GM21528 (cell line): ENCODE measurements at regions not wholly inside any gene's neighbourhood (a gene's known extent, or its start where the extent isn't known, plus 50 kb on each side); places are given as distances from the start of the nearest gene placed in this dataset.

Experiments used
- ATAC-seq: cut with Tn5 transposase; IDR thresholded peaks from one replicate; pipeline ENCODE4 v1.9.1; 2021; ENCODE audit warnings: mild to moderate bottlenecking, moderate library complexity; ENCODE audit not compliant: unreplicated experiment, low FRiP score

DNA sequence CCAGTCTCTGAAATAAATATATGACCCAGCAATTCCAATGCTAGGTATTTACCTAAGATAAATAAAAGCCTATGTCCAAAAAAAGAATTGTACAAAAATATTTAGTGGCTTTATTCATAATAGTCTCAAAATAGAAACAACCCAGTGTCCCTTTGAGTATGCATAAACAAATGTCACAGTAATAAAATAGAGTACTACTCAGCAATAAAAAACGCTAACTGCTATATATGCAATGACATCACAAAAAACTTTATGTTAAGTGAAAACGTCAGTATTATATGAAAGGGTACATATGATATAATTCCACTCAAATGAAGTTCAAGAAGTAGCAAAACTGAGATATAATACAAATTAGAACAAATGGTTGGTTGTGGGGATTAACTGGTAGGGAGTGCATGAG is 286.5 kb upstream of the MAN1A1 start:
- ATAC-seq, result no peak

DNA sequence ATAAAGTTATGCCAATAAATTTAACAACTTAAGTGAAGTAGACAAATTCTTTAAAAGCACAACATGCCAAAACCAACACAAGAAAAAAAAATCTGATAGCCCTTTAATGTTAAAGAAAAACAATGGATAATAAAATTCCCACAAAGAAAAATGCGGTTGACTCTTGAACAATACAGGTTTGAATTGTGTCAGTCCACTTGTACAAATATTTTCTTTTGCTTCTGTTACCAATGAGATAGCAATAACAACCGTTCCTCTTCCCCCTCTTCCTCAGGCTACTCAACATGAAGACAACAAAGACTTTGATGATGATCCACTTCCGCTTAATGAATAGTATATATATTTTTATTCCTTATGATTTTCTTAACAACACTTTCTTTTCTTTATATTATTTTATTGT is 283.9 kb upstream of the MAN1A1 start:
- ATAC-seq, result no peak

DNA sequence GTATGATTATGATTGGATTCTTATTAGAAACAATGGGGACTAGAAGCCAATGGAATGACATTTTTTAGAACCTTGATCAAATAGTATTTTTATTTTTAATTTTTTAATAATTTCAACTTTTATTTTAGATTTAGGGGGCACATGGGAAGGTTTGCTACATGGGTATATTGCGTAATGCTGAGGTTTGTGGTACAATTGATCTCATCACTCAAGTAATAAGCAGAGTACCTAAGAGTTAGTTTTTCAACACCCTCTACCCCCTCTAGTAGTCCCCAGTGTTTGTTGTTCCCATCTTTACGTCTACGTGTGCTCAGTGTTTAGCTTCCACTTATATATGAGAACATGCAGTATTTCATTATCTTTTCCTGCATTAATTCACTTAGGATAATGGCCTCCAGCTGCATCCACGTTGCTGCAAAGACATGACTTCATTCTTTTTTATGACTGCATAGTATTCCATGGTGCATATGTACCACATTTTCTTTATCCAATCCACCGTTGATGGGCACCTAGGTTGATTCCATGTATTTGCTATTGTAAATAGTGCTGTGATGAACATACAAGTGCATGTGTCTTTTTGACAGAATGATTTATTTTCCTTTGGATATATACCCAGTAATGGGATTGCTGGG is 281.1 kb upstream of the MAN1A1 start:
- no peak for ATAC-seq

DNA sequence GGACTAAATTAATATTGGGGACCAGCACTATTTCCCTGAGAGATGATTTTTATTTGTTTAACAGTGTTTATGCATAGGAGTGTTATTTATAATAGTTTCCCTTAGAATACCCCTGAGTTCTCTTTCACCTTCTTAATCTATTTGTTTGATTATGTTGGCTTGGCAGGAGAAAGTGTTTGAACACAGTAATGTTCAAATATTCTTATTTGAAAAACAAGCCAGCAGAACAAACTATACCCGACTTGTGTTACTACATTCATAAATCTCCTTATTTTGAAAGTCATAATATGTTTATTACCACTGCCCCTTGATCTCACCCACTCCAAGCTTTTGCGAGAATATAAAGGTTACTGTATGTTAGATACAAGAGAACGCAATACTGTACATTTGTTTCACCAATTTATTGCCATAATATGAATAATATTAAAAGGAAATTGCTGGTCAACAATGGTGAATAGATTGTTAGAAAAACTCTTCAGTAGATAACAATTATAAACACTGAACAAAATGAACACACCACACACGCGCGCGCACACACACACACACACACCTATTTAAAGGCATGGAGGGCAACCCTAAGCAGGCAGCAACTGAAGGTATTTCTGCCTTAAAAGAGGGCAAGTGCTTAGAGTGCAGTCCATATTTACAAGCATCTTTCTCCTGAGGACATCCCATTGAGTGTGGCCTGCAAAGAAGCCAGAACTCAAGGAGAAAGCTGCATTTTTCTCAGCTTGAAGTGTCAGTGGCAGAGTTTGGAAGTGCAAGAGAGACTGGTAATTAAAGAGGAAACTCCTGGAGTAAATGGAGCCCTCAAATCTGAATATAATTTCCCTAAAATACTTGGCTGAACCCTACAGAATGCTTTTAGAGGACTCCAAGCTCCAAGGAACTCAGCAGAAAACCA is 279.4 kb upstream of the MAN1A1 start:
- ATAC-seq, result no peak

DNA sequence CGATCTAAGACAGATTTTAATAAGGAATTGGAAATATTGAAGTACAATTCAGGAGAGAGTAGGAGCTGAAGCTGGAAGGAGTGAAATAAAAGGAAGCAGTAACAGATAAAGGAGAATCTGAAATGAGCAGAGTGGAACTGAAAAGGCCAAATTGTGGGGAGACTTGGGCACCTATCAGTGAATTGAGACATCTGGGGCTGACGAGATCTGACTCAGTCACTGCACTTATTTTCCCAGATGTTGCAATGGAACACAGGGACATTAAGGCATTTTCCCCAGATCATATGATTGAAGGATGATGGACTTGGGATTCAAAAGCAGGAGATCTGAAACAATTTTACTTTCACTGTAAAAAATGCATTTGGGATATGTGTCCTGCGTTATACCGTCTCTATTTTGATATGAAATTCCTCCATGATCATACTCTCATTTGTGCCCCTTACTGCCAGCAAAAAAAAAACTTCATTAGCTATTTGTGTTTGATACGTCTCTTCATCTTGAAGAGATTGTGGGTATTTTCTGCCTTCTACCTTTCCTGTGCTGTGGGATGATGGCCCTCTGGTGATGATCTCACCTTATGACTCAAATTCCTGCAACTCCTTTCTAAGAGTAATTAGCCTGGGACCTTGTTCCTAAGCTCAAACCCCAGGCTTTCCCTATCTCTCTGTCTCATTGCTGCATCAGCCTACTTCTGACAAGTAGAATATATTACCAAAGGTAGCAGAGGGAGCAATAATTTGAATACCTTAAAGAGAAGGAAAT is 278.5 kb upstream of the MAN1A1 start:
- no peak for ATAC-seq

DNA sequence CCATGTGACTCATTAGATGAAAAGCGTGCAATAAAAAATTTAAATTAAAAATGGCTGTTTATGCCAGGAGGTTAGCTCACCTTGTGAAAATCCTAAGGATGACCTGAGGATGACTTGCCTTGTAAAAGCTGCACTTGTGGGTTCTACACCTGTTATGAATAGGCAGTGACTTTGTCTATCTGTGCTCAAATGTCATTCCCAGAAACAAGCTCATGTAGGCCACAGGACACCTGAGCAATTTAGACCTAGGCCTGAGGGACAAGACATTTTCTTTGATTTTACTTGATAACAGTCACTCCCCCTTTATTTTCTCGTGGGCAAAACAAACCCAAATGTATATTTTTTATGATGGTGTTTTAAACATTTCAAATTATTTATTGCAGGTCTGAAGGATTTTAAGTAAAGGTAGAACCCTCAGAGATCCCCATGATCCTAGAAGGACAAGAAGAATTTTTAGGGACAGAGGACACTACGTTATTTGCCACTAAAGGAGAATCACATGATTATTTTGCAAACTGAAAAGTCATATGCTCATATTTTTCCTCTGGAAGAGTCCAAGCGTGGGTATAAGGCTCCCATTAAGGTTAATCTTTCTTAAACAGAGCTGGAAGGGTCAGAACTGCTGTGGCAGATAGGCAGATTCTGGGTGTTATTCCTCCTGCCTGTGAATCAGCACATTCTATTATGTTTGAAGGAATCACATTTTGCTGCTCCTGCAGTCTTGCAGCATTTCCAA is 277.5 kb upstream of the MAN1A1 start:
- ATAC-seq, result no peak

DNA sequence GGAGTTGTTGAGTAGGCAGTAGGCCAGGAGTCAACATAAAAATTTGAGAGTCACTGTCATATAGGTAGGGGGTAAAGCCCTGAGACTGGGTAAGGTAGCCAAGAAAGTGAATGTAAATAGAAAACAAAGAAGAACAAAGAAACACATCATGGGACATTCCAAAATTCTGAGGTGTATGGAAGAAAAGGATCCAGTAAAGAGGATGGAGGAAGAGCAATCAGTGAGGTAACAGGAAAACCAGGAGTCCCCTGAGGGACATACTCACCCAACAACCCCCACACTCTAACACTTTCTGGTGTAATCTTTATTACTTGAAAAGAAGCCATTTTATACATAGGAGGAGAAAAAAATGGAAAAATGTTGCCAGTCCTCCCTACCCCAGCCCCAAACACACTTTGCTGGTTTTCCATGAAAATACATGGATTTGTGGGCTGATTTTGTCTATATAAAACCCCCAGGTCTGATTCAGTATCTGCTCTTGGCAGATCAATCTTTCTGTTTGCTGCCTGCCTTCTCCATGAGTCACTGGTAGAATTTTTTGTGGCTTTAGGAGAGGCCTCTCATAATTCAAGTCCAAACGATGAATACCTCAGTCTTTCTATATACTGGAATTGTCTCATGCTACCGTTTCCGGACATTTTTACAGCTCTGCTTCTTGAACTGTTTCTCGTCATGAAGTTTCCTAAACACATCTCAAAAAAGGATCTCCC is 271.4 kb upstream of the MAN1A1 start:
- no peak for ATAC-seq

DNA sequence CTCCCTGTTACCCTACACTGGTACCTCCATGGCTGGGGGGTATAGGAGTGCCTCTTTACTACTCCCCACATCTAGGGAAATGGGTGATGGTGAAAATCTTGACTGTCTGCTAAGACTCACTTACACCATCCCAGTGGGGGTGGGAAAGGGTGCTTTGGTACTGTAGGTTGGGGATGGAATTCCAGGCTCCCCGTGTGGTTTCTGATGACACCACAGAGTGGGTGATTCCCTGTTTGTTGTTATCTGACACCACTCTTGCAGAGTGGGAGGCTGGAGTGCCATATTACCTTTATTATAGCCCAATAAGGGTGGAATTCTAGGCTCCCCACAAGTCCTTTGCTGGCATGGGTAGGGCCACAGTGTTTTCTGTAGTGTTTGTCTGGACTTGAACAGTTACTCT is 264.6 kb upstream of the MAN1A1 start:
- ATAC-seq, result no peak

DNA sequence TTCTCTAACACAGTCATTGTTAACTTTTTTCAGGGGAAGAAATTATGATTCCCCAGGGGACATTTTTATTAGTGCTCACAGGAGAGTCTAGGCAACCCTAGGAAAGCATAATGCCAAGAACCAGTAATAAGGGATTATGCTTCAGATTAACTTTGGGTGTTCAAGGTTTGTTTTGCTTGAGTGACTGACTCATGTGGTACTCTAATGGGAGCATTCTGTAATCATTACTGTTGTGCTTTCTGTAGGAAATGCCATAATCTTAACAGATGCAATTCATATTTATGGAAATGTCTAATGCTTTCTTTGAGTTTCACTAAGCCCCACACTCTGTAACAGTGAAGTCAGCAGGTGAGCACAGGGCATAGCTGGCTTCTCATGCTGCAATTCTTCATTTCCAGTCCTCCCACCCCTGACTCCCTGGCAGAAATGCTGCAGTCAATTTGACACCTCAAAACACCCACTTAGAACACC is 263.4 kb upstream of the MAN1A1 start:
- no peak for ATAC-seq

DNA sequence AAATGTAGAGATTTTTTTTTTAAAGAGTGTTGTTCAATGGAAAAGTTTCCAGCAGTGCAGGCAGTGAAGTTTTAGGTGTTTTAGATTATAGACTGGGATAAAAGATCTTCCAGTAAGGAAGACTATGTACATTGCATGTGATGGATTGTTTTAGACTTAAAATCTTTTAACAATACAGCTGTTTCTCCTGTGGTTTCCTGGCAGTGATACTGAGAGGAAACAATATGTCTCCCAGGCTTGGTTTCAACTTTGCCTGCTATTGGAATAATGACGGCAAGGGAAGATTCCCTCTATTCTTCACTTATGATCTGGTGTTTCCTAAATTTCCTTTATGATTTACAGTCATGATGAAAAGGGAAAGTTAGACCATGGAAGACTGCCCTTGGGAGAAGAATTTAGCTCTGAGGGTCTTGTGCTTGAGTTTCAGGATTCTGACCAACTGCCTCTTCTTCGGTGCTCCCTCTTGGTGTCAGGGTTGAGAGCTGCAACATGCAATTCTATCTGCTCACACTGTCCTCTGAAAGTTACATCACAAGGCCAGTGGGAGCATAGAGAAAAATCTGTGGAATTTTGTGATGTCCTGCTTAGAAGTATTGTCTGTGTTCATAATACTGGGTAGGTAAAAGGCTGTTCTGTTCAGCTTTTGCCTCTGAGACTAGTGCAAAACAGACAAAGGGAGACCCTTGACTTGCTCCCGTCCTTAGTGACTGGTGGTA is 262.8 kb upstream of the MAN1A1 start:
- ATAC-seq, result no peak

DNA sequence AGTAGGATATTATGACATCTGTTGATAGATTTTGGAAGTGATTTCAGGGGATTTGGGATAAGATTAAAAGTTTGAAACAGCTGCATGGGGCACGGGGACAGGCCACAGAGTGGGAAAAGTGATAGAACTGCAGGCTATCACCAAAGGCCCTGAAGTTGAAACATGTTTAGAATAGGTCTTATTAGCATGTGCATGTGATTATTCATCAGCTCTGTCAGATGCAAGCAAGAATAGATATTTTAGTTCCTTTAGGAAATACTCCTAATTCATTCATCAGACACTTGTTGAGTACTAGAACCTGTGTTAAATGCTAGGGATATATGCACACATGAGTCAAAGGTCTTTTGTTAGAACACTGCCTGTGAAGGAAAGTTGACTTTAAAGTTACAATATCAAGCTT is 261.2 kb upstream of the MAN1A1 start:
- ATAC-seq, result no peak

DNA sequence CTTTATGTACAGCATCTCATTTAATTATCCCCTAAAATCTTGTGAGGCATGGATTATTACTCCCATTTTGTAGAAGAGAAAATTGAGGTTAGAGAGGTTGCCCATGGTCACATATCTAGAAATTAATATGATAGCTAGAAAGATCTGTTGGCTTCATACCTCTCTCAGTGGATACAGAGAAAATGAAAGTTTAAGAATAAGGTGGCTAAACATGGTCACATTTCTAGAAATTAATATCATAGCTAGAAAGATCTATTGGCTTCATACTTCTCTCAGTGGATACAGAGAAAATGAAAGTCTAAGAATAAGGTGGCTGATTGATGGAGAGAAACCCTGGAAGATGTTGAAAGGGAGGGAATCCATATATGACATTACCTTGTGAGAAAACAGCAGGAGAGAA is 260.7 kb upstream of the MAN1A1 start:
- no peak for ATAC-seq

DNA sequence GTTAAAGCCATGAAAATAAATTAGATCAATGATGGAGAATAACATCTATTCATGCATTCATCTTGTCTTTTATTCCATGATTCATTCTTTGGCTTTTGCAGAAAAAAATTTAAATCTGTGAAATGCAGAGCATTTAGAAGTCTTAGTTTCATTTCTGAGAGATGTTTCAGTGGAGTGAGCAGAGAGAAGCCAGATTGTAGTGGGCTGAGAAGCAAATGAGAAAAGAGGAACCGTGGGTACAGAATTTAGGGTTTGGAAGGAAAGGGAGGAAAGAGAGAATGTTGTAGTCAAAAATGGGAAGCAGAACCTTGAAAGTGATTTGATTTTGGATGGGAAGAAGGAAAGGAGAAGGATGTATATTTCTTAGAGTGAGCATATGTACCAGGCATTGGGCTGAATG is 260.3 kb upstream of the MAN1A1 start:
- no peak for ATAC-seq

DNA sequence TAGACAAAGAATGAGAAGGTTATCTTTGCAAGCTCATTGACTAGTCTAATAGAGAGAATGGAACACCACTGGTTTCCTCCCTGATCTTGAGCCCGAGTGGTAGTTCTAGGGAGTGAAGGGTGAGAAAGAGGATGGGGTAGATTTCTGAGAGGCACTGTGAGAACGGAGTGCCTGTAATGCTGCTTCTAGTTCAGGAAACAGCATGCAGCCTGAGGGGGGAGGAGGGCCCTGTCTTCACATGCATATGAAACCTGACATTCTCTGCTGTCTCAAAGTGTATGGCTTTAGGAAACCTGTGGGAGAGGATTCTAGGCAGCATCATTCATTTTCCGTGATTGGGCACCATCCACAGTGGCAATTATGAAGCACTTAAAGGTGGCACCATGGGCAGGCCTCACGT is 259.4 kb upstream of the MAN1A1 start:
- no peak for ATAC-seq

DNA sequence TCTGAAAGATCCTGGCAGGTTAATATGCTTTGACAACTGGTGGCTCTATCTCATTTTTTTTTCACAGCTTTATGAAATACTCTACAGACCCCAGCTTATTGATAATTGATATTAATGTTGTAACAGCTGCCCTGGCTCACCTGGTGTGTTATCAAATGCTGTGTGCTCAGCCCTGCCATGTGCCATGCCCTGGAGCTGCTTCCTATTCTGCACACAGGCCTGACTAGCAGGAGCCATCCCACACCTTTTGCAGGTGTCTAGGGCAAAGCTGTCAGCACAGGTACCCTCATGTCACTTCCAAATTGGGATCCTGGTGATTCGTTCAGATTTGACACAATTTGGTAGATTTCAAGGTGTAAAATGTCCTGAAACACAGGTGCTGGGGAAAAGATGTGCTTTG is 254.6 kb upstream of the MAN1A1 start:
- no peak for ATAC-seq

DNA sequence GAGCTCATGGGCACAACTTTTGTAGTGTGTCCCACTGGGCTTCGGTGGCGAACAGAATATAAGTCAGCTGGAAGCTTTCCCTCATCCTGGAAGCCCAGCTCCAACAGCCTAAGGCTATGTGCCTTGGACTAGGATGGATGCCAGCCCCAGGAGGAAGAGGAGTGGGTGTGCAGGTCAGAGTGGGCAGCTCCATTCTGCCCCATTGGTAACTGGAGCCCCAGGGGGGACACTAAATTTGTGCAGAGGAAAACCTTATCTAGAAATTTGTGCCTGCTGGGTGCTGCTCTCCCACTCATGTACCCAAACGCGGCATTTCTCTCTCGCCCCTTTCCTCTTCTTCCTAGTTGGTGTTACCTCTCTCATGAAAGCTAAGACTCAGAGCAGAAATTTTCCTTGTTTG is 253.9 kb upstream of the MAN1A1 start:
- ATAC-seq, result no peak

DNA sequence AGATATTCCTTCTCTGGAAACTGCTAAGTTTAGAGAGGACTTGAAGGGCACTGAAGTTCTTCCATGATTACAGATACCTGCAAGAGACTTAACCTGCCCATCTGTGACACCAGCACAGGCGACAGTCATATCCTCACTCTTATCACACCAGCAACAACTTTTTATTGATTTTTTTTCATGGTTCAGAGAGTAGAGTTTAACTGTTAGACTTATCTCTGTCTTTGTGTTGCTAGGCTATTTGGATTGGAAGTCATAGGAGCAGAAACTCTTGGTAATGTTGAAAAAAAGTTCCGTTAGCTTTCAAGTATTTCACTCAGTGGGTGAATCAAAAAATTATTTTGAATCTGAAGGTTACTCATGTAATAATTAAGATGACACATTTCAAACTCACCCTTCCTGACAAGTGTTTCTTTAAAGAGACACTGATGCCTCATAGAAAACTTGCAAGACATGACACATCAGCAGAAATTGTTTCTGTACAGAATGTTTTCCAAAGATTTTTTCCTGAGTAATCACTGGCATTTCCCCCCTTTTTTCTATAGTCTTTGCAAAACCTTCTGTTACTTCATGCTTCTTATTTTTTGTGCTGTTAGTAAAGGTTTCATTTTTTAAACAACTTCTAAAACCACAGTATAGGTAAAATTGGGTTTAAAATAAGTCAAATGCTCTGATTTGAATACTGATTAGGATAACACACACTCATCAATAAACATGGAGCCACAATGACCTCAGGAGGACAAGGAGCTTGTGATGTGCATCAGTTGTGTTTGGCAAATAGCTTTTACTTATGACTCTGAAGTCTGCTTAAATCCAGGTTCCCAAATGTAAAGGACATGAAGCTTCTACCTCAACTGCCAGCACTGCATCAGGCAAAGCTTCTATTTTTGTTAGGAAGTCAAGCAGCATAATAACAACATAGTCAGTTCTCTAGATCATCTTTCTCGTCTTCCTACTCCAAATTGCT is 252.9 kb upstream of the MAN1A1 start:
- no peak for ATAC-seq

DNA sequence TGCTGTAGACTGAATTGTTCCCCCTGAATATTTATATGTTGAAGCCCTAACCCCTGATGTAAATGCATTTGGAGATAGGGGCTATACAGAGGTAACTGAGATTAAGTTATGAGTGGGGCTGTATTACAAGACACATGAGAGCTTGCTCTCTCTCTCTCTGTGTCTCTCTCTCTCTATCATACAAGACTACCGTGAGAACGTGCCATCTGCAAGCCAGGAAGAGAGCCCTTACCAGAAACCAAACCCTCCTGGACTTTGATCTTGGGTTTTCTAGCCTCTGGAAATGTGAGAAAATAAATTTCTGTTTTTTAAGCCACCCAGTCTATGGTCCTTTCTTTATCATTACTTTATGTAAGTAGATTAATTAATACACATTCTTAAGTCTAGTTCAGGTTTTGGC is 249.3 kb upstream of the MAN1A1 start:
- ATAC-seq, result no peak
